GM23248 (cell line): ENCODE measurements at regions not wholly inside any gene's neighbourhood (a gene's known extent, or its start where the extent isn't known, plus 50 kb on each side); places are given as distances from the start of the nearest gene placed in this dataset.

ENCODE experiments used
- DNase-seq: peaks from one replicate; pipeline ENCODE4 v3.0.0-alpha.2; 2015
- H2AFZ ChIP-seq: fragments of 200-600 bp; sonication (generic); 2 replicates; pipeline ENCODE4 v1.6.1; 2016; ENCODE audit warnings: antibody characterized with exemption
- H3F3A ChIP-seq: fragments of 200-600 bp; sonication (generic); 2 replicates; pipeline ENCODE4 v1.6.1; 2016; ENCODE audit warnings: mild to moderate bottlenecking, antibody characterized with exemption, mixed run types; ENCODE audit not compliant: insufficient read depth
- H3K27ac ChIP-seq: fragments of 200-600 bp; sonication (generic); 2 replicates; pipeline ENCODE4 v1.5.1; 2016; ENCODE audit warnings: mild to moderate bottlenecking
- H3K27me3 ChIP-seq: fragments of 200-600 bp; sonication (generic); replicated peaks from 2 replicates; pipeline ENCODE4 v1.6.1; 2016; ENCODE audit warnings: mild to moderate bottlenecking; ENCODE audit not compliant: insufficient read depth
- H3K36me3 ChIP-seq: fragments of 200-600 bp; sonication (generic); 2 replicates; pipeline ENCODE4 v1.6.1; 2016; ENCODE audit warnings: low read depth, mild to moderate bottlenecking
- H3K4me1 ChIP-seq: fragments of 200-600 bp; sonication (generic); 2 replicates; pipeline ENCODE4 v1.6.1; 2016; ENCODE audit warnings: mild to moderate bottlenecking; ENCODE audit not compliant: insufficient read depth
- H3K4me2 ChIP-seq: fragments of 200-600 bp; sonication (generic); one replicate; pipeline ENCODE4 v1.6.1; 2016; ENCODE audit warnings: mild to moderate bottlenecking; ENCODE audit not compliant: unreplicated experiment
- H3K4me3 ChIP-seq: fragments of 200-600 bp; sonication (generic); 2 replicates; pipeline ENCODE4 v1.5.1; 2016; ENCODE audit warnings: mild to moderate bottlenecking
- H3K79me2 ChIP-seq: fragments of 200-600 bp; sonication (generic); 2 replicates; pipeline ENCODE4 v1.6.1; 2016; ENCODE audit warnings: mild to moderate bottlenecking; ENCODE audit not compliant: insufficient read depth
- H3K9ac ChIP-seq: fragments of 200-600 bp; sonication (generic); 2 replicates; pipeline ENCODE4 v1.6.1; 2016; ENCODE audit warnings: mild to moderate bottlenecking
- H3K9me2 ChIP-seq: fragments of 200-600 bp; sonication (generic); 2 replicates; pipeline ENCODE4 v1.6.1; 2016; ENCODE audit warnings: mixed run types, mild to moderate bottlenecking, moderate library complexity; ENCODE audit not compliant: insufficient read depth
- H3K9me3 ChIP-seq: fragments of 200-600 bp; sonication (generic); one replicate; pipeline ENCODE4 v1.6.1; 2017; ENCODE audit warnings: low read depth
- H4K20me1 ChIP-seq: fragments of 200-600 bp; sonication (generic); 2 replicates; pipeline ENCODE4 v1.6.0; 2016; ENCODE audit not compliant: insufficient read depth
- EZH2 ChIP-seq: fragments of 200-600 bp; sonication (generic); IDR thresholded peaks from 2 replicates; pipeline ENCODE4 v1.6.1; 2018; ENCODE audit warnings: antibody characterized with exemption, mild to moderate bottlenecking; ENCODE audit not compliant: insufficient read depth, poor library complexity, severe bottlenecking
- EZH2phosphoT487 ChIP-seq: fragments of 200-600 bp; sonication (generic); IDR thresholded peaks from 2 replicates; pipeline ENCODE4 v1.6.1; 2018; ENCODE audit warnings: antibody characterized with exemption, moderate library complexity, mild to moderate bottlenecking, low read depth; ENCODE audit not compliant: insufficient read depth
- WGBS, 2 experiments: methylation state at CpG; one replicate each; pipeline ENCODE4 v1.1.6; 2015 to 2017; ENCODE audit warnings: low lambda C conversion rate in 2 of 2, low coverage in 1 of 2; ENCODE audit errors: missing lambda C conversion rate in 2 of 2; 5-methylcytosine and 5-hydroxymethylcytosine counted together
- in situ Hi-C: fragments of 300-500 bp; cut with MboI; formaldehyde crosslinking; loops from 2 replicates; pipeline ENCODE4 v1.15.0; 2020

DNA sequence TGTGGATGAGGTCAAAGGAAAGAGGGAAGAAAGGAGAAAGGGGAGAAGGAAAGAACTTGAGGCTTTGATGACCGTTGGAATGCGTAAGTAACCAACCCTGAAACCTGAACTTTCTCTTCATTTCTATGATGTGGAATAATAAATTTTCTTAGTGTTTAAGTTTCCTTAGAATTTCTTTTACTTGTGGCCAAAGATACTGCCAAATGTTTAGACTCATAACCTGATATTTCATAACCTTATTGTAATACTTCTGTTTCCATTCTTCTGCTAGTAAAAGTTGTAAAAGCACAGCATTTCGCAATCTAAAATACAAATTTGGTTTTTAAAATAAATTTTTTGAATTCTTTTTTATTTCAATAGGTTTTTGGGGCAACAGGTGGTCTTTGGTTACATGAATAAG lies 258.5 kb upstream of the GIMD1 start:
- in situ Hi-C loops = no loop called here
- H3K79me2 ChIP-seq = no peaks in the 10 kb centered on the region
- H3K9me2 ChIP-seq = no peaks in the 10 kb centered on the region
- no peak overlapping the region for H2AFZ ChIP-seq
- 67 to 72% methylated on average over 3 of the region's 3 CpGs for WGBS, 2 experiments
- no peaks in the 10 kb centered on the region for H4K20me1 ChIP-seq
- H3K9ac ChIP-seq = no peak overlapping the region
- H3K9me3 ChIP-seq = no peaks in the 10 kb centered on the region
- H3K4me3 ChIP-seq = no peak overlapping the region
- no peak overlapping the region for H3K4me2 ChIP-seq
- H3K27ac ChIP-seq = no peak overlapping the region
- TF ChIP-seq EZH2phosphoT487 (no peak), EZH2 (no peak)
- no peaks in the 10 kb centered on the region for H3K36me3 ChIP-seq
- peaks cover 4% of the 10 kb centered on the region; the same call in 1 of the 2 replicates for H3F3A ChIP-seq
- no peaks in the 10 kb centered on the region for H3K27me3 ChIP-seq
- peaks cover 31% of the 10 kb centered on the region for H3K4me1 ChIP-seq
- DNase-seq = peak; percentile 48

- H3K27ac ChIP-seq = no peak overlapping the region
Observed at GRCh38 chr4:106624671-106625070, 256.1 kb upstream of the GIMD1 start.

DNA sequence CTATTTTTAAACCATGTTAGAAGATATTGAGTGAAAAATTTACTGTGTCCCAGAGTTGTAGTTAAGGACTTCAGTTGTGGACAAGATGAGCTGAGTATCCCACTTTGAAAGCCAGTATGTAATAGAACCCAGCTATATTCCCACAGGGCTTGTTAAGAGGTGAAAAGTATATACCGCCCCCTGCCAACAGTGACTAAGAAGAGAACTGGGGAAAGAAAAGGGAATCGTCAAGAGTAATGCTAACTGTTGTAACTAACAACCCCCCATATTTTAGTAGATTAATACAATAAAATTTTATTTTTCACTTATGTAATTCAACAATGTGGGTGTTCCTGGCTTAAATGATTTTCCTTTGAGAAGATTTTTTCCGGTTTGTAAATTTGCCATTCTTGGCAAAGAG lies 250.4 kb upstream of the GIMD1 start:
- H3K9me3 ChIP-seq = no peaks in the 10 kb centered on the region
- no peak overlapping the region for H3K27ac ChIP-seq
- WGBS, 2 experiments = 40 to 57% methylated on average over 3 of the region's 3 CpGs
- in situ Hi-C loops = no loop called here
- no peaks in the 10 kb centered on the region for H3K36me3 ChIP-seq
- no peak overlapping the region for H3K9ac ChIP-seq
- no peaks in the 10 kb centered on the region for H3K27me3 ChIP-seq
- no peak overlapping the region for H3K4me3 ChIP-seq
- no peak overlapping the region for H3K4me2 ChIP-seq
- TF ChIP-seq EZH2phosphoT487 (no peak), EZH2 (no peak)
- peak; percentile 39 for DNase-seq
- no peaks in the 10 kb centered on the region for H3K79me2 ChIP-seq
- no peaks in the 10 kb centered on the region for H4K20me1 ChIP-seq
- H3K9me2 ChIP-seq = no peaks in the 10 kb centered on the region
- H3K4me1 ChIP-seq = peaks cover 21% of the 10 kb centered on the region
- H2AFZ ChIP-seq = no peak overlapping the region
- no peaks in the 10 kb centered on the region for H3F3A ChIP-seq

More at GRCh38 chr4:106624671-106625070, 256.1 kb upstream of the GIMD1 start:
- Histone ChIP-seq H3K9me3 (no peaks in the 10 kb centered on the region), H3K4me3 (no peak overlapping the region), H3K27me3 (no peaks in the 10 kb centered on the region), H3K79me2 (no peaks in the 10 kb centered on the region), H3K4me1 (peaks cover 31% of the 10 kb centered on the region), H3F3A (peaks cover 4% of the 10 kb centered on the region; the same call in 1 of the 2 replicates), H3K9ac (no peak overlapping the region), H2AFZ (no peak overlapping the region), H3K4me2 (peak overlapping the region; percentile 2), H3K36me3 (no peaks in the 10 kb centered on the region), H3K9me2 (no peaks in the 10 kb centered on the region), H4K20me1 (no peaks in the 10 kb centered on the region)
- WGBS, 2 experiments = 81 to 85% methylated on average over 1 of the region's 1 CpG
- peak; percentile 66 for DNase-seq
- in situ Hi-C loops = no loop called here
- TF ChIP-seq EZH2phosphoT487 = no peak
- TF ChIP-seq EZH2 = no peak

DNA sequence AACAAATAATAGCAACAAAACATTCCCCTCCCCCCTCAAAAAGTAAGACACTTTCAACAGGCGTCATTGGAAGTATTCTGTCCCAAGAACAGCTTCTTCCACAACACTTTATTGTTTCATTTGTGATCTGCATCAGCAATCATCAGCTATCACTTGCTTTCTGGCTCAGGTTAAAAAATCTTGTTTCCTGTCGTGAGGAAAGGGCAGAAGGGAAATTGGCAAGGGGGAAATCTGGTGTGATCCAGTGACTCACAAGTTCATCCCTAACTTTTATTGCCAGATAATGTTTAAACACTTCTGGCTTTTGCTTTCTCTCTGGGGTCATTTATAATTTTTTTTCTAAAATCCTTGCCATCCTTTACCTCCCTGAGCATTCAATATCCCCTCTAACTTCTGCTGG lies 247.4 kb upstream of the GIMD1 start:
- Histone ChIP-seq H2AFZ (no peak overlapping the region), H3K4me1 (peaks cover 23% of the 10 kb centered on the region), H3K27me3 (no peaks in the 10 kb centered on the region), H3K9ac (no peak overlapping the region), H3K9me3 (no peaks in the 10 kb centered on the region), H3K27ac (no peak overlapping the region), H3K4me2 (no peak overlapping the region), H3K79me2 (no peaks in the 10 kb centered on the region), H3F3A (no peaks in the 10 kb centered on the region), H3K9me2 (no peaks in the 10 kb centered on the region), H3K36me3 (no peaks in the 10 kb centered on the region), H4K20me1 (no peaks in the 10 kb centered on the region), H3K4me3 (no peak overlapping the region)
- WGBS, 2 experiments = 63 to 66% methylated on average over 2 of the region's 2 CpGs
- no peak for TF ChIP-seq EZH2
- no peak for TF ChIP-seq EZH2phosphoT487
- in situ Hi-C loops = no loop called here
- DNase-seq = peak; percentile 11

- Histone ChIP-seq H3K27me3 (no peaks in the 10 kb centered on the region), H3K4me2 (no peak overlapping the region), H3K9ac (no peak overlapping the region), H3K36me3 (no peaks in the 10 kb centered on the region), H4K20me1 (no peaks in the 10 kb centered on the region), H3K4me3 (no peak overlapping the region), H3K79me2 (no peaks in the 10 kb centered on the region), H3K27ac (no peak overlapping the region), H3K9me3 (no peaks in the 10 kb centered on the region), H3F3A (no peaks in the 10 kb centered on the region), H3K9me2 (no peaks in the 10 kb centered on the region), H3K4me1 (peaks cover 23% of the 10 kb centered on the region), H2AFZ (no peak overlapping the region)
- DNase-seq = no peak
- TF ChIP-seq EZH2 (no peak), EZH2phosphoT487 (no peak)
- 92 to 99% methylated on average over 4 of the region's 4 CpGs for WGBS, 2 experiments
- in situ Hi-C loops = no loop called here
Observed at GRCh38 chr4:106615410-106615945, 246.9 kb upstream of the GIMD1 start.
